ENCODE measurements at regions not wholly inside any gene's neighbourhood (a gene's known extent, or its start where the extent isn't known, plus 50 kb on each side); places are given as distances from the start of the nearest gene placed in this dataset.
"Not testable (repeated sequence)": the region's sequence is repeated elsewhere in the genome, so short reads cannot be mapped to it uniquely, and the experiment has no call there.

DNA sequence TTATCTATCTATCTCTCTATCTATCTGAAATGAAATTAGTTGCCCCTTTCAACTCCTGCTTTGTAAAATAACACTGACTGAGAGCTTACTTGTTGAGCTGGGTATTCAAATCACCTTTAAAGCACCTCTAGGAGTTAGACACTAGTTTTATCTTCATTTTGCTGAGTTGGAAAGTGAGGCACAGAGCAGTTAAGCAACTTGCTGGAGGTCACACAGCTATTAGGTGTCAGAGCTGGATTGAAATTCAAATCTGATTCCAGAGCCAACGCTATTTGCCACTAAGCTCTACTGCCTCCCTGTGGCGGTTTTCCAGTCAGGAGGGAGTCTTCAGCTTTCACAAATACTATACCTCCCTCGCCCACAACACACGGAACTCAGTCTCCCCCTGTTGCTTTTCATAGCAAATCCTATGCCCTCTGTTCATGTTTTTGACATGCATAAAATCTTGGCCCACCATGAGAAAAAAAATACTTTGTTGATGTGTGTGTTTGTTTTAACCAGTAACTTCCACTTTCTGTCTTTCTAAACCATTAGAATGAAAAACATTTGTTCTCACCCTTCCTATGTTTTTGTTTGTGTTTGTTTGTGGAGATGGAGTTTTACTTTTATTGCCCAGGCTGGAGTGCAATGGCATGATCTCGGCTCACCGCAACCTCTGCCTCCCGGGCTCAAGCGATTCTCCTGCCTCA lies 74.8 kb upstream of the SMURF2 start:
- Mint-ChIP-seq H3K27me3 (no peaks in the 10 kb centered on the region), H3K36me3 (ENCODE audit: low read depth) (no peaks in the 10 kb centered on the region), H3K4me3 (no peak overlapping the region), H3K27ac (peak overlapping the region; percentile 14), H3K9me3 (no peaks in the 10 kb centered on the region), H3K4me1 (peaks cover 11% of the 10 kb centered on the region)
- peak; percentile 86 for DNase-seq
- intact Hi-C loops (cut with micrococcal nuclease), result loop anchor here (5.0 kb wide), 1 partner anchor 75 kb away; the partner anchor contains the start of gene SMURF2

DNA sequence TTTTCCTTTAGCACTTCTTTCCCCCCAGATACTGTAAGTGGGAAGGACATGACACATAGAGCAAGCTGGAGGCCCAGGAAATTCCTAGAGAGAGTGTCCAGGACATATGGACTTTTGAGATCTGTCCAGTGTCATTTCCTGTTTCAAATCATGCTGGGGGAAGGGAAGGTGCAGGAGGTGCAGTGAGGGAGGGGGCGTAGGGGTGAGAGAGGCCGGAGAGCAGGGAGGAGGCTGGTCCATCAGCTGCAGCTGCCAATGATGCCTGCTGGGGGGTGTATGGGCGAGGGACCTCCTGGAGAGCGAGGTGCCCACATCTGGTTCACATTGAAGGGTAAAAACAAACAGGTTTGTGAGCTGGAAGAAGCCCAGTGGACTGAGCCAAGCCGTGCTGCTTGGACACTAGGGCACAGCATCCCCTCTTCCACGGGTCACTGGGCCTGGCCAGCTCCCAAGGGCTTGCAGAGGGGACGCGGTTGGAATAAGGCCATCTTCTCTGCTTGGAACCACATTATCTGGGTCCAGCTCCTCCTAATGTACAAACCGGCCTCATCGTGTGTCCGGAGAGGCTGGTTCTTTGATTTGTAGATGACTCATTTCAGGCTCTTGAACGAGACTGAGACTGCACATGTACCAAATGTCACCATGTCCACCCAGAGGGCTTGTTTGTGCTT lies 70.4 kb upstream of the SMURF2 start:
- intact Hi-C loops (cut with micrococcal nuclease), result no loop called here
- Mint-ChIP-seq H3K27ac (no peak overlapping the region), H3K4me3 (no peak overlapping the region), H3K4me1 (peaks cover 8% of the 10 kb centered on the region), H3K27me3 (no peaks in the 10 kb centered on the region), H3K36me3 (ENCODE audit: low read depth) (no peaks in the 10 kb centered on the region), H3K9me3 (no peaks in the 10 kb centered on the region)
- no peak for DNase-seq

GRCh38 chr17:64730023-64730422 lies 67.9 kb upstream of the SMURF2 start:
- H3K9me3 Mint-ChIP-seq; H3K27ac Mint-ChIP-seq; DNase-seq; H3K27me3 Mint-ChIP-seq; H3K36me3 Mint-ChIP-seq (ENCODE audit: low read depth); intact Hi-C loops (cut with micrococcal nuclease); H3K4me3 Mint-ChIP-seq; H3K4me1 Mint-ChIP-seq: not testable (repeated sequence)

GRCh38 chr17:64729201-64729600 lies 67.1 kb upstream of the SMURF2 start:
- H3K4me1 Mint-ChIP-seq, result no peaks in the 10 kb centered on the region
- intact Hi-C loops (cut with micrococcal nuclease), result no loop called here
- H3K27ac Mint-ChIP-seq, result no peak overlapping the region
- no peak overlapping the region for H3K4me3 Mint-ChIP-seq
- no peak for DNase-seq
- no peaks in the 10 kb centered on the region for H3K36me3 Mint-ChIP-seq (ENCODE audit: low read depth)
- no peaks in the 10 kb centered on the region for H3K27me3 Mint-ChIP-seq
- no peaks in the 10 kb centered on the region for H3K9me3 Mint-ChIP-seq

GRCh38 chr17:64728041-64728695 lies 66.1 kb upstream of the SMURF2 start:
- Mint-ChIP-seq H3K4me1 (no peaks in the 10 kb centered on the region), H3K27me3 (no peaks in the 10 kb centered on the region), H3K36me3 (ENCODE audit: low read depth) (no peaks in the 10 kb centered on the region), H3K9me3 (no peaks in the 10 kb centered on the region), H3K27ac (no peak overlapping the region), H3K4me3 (no peak overlapping the region)
- intact Hi-C loops (cut with micrococcal nuclease), result no loop called here
- DNase-seq, result no peak

DNA sequence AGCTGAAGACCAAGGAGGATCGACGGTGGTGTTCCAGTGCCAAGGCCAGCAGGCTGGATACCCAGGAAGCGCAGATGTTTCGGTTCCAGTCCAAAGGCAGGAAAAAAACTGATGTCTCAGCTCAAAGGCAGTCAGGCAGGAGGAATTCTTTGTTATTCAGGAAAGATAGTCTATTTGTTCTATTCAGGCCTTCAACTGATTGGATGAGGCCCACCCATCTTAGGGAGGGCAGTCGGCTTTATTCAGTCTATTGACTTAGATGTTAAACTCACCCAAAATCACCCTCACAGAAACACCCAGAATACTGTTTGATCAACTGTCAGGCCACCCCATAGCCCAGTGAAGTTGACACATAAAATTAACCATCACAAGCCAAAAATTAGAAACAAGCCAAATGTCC lies 63.9 kb upstream of the SMURF2 start:
- H3K4me1 Mint-ChIP-seq; H3K9me3 Mint-ChIP-seq; H3K36me3 Mint-ChIP-seq (ENCODE audit: low read depth); DNase-seq; H3K27ac Mint-ChIP-seq; H3K27me3 Mint-ChIP-seq; H3K4me3 Mint-ChIP-seq; intact Hi-C loops (cut with micrococcal nuclease): not testable (repeated sequence)

- H3K4me1 Mint-ChIP-seq; intact Hi-C loops (cut with micrococcal nuclease); H3K27me3 Mint-ChIP-seq: not testable (repeated sequence)
Observed at GRCh38 chr17:64724246-64724645, 62.1 kb upstream of the SMURF2 start.

GRCh38 chr17:64723781-64724180 lies 61.7 kb upstream of the SMURF2 start:
- Mint-ChIP-seq H3K27ac (no peak overlapping the region), H3K36me3 (ENCODE audit: low read depth) (no peaks in the 10 kb centered on the region), H3K4me1 (peaks cover 1% of the 10 kb centered on the region), H3K27me3 (no peaks in the 10 kb centered on the region), H3K9me3 (no peaks in the 10 kb centered on the region), H3K4me3 (no peak overlapping the region)
- no peak for DNase-seq
- intact Hi-C loops (cut with micrococcal nuclease), result no loop called here

More at GRCh38 chr17:64724246-64724645, 62.1 kb upstream of the SMURF2 start:
- not testable (repeated sequence) for H3K9me3 Mint-ChIP-seq; H3K4me3 Mint-ChIP-seq; DNase-seq; H3K36me3 Mint-ChIP-seq (ENCODE audit: low read depth); H3K27ac Mint-ChIP-seq

- H3K27ac Mint-ChIP-seq; H3K36me3 Mint-ChIP-seq (ENCODE audit: low read depth); H3K27me3 Mint-ChIP-seq; H3K4me1 Mint-ChIP-seq; DNase-seq; H3K4me3 Mint-ChIP-seq; intact Hi-C loops (cut with micrococcal nuclease); H3K9me3 Mint-ChIP-seq: not testable (repeated sequence)
Observed at GRCh38 chr17:64721556-64721955, 59.4 kb upstream of the SMURF2 start.

- H3K9me3 Mint-ChIP-seq; intact Hi-C loops (cut with micrococcal nuclease); H3K27me3 Mint-ChIP-seq; H3K4me3 Mint-ChIP-seq; H3K4me1 Mint-ChIP-seq; H3K27ac Mint-ChIP-seq; H3K36me3 Mint-ChIP-seq (ENCODE audit: low read depth); DNase-seq: not testable (repeated sequence)
Observed at GRCh38 chr17:64720253-64720652, 58.1 kb upstream of the SMURF2 start.

DNA sequence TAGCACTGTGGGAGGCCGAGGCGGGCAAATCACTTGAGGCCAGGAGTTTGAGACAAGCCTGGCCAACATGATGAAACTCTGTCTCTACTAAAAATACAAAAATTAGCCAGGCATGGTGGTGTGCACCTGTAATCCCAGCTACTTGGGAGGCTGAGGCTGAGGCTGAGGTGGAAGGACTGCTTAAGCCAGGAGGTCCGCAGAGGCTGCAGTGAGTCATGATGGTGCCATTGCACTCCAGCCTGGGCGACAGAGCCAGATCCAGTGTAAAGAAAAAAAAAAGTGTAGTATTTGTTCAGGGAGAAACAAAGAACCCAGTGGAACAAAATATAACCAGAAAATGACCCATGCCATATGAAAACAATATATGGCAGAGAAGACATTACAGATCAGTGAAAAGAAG lies 57.4 kb upstream of the SMURF2 start:
- H3K4me1 Mint-ChIP-seq; H3K9me3 Mint-ChIP-seq; H3K36me3 Mint-ChIP-seq (ENCODE audit: low read depth); H3K4me3 Mint-ChIP-seq; H3K27ac Mint-ChIP-seq; intact Hi-C loops (cut with micrococcal nuclease); H3K27me3 Mint-ChIP-seq; DNase-seq: not testable (repeated sequence)

GRCh38 chr17:64718816-64719215 lies 56.7 kb upstream of the SMURF2 start:
- H3K4me1 Mint-ChIP-seq, result peaks cover 11% of the 10 kb centered on the region
- intact Hi-C loops (cut with micrococcal nuclease); H3K27me3 Mint-ChIP-seq; H3K27ac Mint-ChIP-seq; H3K36me3 Mint-ChIP-seq (ENCODE audit: low read depth); H3K4me3 Mint-ChIP-seq; DNase-seq; H3K9me3 Mint-ChIP-seq: not testable (repeated sequence)

DNA sequence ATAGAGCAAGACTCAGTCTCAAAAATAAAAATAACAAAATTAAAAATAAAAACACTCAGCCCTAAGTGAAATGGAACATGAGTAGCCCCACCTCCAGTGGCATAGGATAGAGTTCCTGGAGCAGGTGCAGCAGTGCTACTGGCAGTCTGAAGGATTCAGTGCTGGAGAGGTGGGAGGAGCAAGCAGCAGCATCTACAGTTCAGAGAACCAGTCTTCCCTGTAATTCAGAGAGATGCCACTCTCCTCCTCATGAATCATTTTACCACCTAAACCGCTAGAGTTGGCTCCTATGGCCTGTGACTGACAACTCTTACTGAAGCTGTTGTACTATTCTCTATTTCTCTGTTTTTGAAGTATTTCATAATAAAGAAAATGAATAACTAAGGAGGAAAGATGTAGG lies 56.0 kb upstream of the SMURF2 start:
- DNase-seq, result no peak
- intact Hi-C loops (cut with micrococcal nuclease), result no loop called here
- H3K4me1 Mint-ChIP-seq, result peaks cover 17% of the 10 kb centered on the region
- no peaks in the 10 kb centered on the region for H3K27me3 Mint-ChIP-seq
- no peaks in the 10 kb centered on the region for H3K9me3 Mint-ChIP-seq
- H3K4me3 Mint-ChIP-seq, result no peak overlapping the region
- no peaks in the 10 kb centered on the region for H3K36me3 Mint-ChIP-seq (ENCODE audit: low read depth)
- no peak overlapping the region for H3K27ac Mint-ChIP-seq

- peaks cover 22% of the 10 kb centered on the region for H3K4me1 Mint-ChIP-seq
- H3K27me3 Mint-ChIP-seq; H3K4me3 Mint-ChIP-seq; H3K36me3 Mint-ChIP-seq (ENCODE audit: low read depth); H3K9me3 Mint-ChIP-seq; H3K27ac Mint-ChIP-seq; DNase-seq; intact Hi-C loops (cut with micrococcal nuclease): not testable (repeated sequence)
Observed at GRCh38 chr17:64716496-64716895, 54.4 kb upstream of the SMURF2 start.
